Neuron (in vitro differentiated cells): ENCODE measurements at regions not wholly inside any gene's neighbourhood (a gene's known extent, or its start where the extent isn't known, plus 50 kb on each side); places are given as distances from the start of the nearest gene placed in this dataset.
"Not testable (repeated sequence)": the region's sequence is repeated elsewhere in the genome, so short reads cannot be mapped to it uniquely, and the experiment has no call there.

ENCODE experiments used
- H2AFZ ChIP-seq: one replicate; pipeline ENCODE4 v1.6.1; 2013; ENCODE audit warnings: low read depth, mild to moderate bottlenecking, inconsistent platforms, low read length, moderate library complexity
- H3K27me3 ChIP-seq: one replicate; pipeline ENCODE4 v1.6.1; 2013; ENCODE audit warnings: low read length; ENCODE audit not compliant: insufficient read depth
- H3K36me3 ChIP-seq: one replicate; pipeline ENCODE4 v1.6.1; 2013; ENCODE audit warnings: low read length; ENCODE audit not compliant: insufficient read depth
- H3K4me1 ChIP-seq: one replicate; pipeline ENCODE4 v1.6.1; 2013; ENCODE audit warnings: low read length; ENCODE audit not compliant: insufficient read depth
- H3K4me3 ChIP-seq: 2 replicates; pipeline ENCODE4 v1.5.1; 2013; ENCODE audit warnings: mild to moderate bottlenecking, low read length, moderate library complexity
- H3K9me3 ChIP-seq: one replicate; pipeline ENCODE4 v1.6.1; 2013; ENCODE audit warnings: low read length

DNA sequence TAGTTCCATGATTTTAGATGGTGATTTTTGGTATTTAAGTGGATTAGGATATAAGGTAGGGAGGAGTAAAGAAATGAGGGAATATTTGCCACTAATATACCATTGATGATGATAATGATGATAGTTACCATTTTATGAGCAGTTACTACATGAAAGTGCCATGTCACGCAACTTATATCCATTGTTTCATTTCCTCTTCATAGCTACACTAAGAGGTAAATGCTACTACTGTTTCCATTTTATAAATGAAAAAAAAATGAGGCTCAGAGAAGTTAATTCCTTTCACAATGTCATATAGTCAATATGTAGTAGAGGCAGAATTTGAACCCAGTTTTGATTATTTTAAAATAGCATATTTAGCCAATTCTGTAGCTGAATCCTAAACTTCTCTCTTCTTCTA lies 112.2 kb upstream of the ADRA1B start:
- H3K4me3 ChIP-seq: no peak overlapping the region
- H2AFZ ChIP-seq: no peak overlapping the region
- no peaks in the 10 kb centered on the region for H3K27me3 ChIP-seq
- no peaks in the 10 kb centered on the region for H3K9me3 ChIP-seq
- H3K36me3 ChIP-seq: no peaks in the 10 kb centered on the region
- no peaks in the 10 kb centered on the region for H3K4me1 ChIP-seq

DNA sequence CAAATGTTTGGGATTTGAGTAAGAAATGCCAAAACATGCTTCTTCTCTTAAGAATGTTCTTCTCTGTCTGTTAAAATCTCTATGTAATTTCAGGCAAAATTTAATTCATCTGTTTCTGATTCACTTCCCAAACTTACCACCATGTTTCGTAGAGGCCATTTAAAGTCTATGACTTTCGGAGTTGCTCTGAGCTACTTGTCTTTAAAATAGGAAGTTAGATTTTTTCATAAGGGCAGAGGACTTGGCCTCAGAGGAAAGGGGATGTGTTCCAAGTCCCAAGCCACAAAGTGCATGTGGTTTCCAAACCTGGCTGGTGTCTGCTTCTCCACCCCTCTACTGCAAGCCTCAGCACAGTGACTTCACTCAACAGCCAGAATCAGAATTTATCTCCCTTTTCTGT lies 111.3 kb upstream of the ADRA1B start:
- Histone ChIP-seq H2AFZ (no peak overlapping the region), H3K4me3 (no peak overlapping the region), H3K27me3 (no peaks in the 10 kb centered on the region), H3K4me1 (no peaks in the 10 kb centered on the region), H3K9me3 (no peaks in the 10 kb centered on the region), H3K36me3 (no peaks in the 10 kb centered on the region)

DNA sequence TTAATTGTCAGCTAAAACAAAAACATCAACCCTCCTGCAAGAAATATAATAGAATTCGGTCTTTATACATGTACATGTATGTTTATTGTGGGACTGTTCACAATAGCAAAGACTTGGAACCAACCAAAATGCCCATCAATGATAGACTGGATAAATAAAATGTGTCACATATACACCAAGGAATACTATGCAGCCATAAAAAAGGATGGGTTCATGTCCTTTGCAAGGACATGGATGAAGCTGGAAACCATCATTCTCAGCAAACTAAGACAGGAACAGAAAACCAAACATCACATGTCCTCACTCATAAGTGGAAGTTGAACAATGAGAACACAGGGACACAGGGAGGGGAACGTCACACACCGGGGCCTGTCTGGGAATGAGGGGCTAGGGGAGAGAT lies 109.1 kb upstream of the ADRA1B start:
- not testable (repeated sequence) for H3K27me3 ChIP-seq, H2AFZ ChIP-seq, H3K9me3 ChIP-seq, H3K4me1 ChIP-seq, H3K36me3 ChIP-seq, H3K4me3 ChIP-seq

DNA sequence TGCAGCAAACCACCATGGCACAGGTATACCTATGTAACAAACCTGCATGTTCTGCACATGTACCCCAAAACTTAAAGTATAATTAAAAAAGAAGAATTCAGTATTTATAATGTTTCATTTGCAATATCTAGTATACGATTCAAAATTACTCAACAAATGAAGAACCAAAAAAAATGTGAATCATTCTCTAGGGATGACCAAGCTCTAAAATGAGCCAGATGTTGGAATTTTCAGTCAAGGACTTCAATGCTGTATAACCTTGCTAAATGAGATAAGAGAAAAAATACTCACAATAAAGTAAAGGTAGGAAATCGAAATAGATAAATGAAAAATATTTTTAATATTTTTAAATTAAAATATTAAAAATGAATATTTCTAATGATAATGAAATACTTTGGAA lies 108.7 kb upstream of the ADRA1B start:
- Histone ChIP-seq H3K9me3 (no peaks in the 10 kb centered on the region), H3K27me3 (no peaks in the 10 kb centered on the region), H3K36me3 (no peaks in the 10 kb centered on the region), H3K4me1 (no peaks in the 10 kb centered on the region), H3K4me3 (no peak overlapping the region), H2AFZ (no peak overlapping the region)

DNA sequence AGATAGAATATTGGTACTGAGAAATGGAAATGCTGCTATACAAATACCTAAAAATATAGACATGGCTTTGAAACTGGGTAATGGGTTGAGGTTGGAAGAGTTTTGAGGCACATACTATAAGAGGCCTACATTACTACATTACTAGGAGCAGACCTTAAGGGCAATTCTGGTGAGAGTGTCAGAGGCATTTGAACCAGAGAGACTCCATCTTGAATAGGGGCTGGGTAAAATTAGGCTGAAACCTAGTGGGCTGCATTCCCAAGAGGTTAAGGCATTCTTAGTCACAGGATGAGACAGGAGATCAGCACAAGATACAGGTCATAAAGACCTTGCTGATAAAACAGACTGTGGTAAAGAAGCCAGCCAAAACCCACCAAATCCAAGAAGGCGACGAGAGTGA lies 104.6 kb upstream of the ADRA1B start:
- Histone ChIP-seq H2AFZ (no peak overlapping the region), H3K9me3 (no peaks in the 10 kb centered on the region), H3K4me1 (no peaks in the 10 kb centered on the region), H3K4me3 (no peak overlapping the region), H3K36me3 (no peaks in the 10 kb centered on the region), H3K27me3 (peaks cover 2% of the 10 kb centered on the region)

DNA sequence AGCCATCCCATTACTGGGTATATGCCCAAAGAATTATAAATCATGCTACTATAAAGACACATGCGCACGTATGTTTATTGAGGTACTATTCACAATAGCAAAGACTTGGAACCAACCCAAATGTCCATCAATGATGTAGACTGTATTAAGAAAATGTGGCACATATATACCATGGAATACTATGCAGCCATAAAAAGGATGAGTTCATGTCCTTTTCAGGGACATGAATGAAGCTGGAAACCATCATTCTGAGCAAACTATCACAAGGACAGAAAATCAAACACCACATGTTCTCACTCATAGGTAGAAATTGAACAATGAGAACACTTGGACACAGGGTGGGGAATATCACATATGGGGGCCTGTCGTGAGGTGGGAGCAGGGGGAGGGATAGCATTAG lies 103.5 kb upstream of the ADRA1B start:
- H3K27me3 ChIP-seq, H2AFZ ChIP-seq, H3K36me3 ChIP-seq, H3K4me1 ChIP-seq, H3K9me3 ChIP-seq, H3K4me3 ChIP-seq: not testable (repeated sequence)

DNA sequence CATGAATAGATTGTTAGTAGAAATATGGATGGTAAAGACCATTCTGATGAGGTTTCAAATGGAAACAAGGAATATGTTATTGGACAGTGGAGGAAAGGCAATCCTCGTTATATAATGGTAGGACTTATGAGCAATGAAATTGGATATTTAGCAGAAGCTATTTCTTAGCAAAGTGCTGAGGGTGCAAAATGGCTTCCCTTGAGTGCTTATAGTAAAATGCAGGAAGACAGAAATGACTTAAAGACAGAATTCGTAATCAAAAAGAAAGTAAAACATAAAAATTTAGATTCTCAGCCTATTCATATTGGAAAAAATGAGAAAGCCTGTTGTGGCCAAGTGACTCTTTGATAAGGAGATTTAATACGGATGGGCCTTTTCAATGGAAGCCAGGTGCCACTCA lies 102.1 kb upstream of the ADRA1B start:
- Histone ChIP-seq H2AFZ (no peak overlapping the region), H3K27me3 (peaks cover 2% of the 10 kb centered on the region), H3K4me1 (no peaks in the 10 kb centered on the region), H3K4me3 (no peak overlapping the region), H3K36me3 (no peaks in the 10 kb centered on the region), H3K9me3 (no peaks in the 10 kb centered on the region)

DNA sequence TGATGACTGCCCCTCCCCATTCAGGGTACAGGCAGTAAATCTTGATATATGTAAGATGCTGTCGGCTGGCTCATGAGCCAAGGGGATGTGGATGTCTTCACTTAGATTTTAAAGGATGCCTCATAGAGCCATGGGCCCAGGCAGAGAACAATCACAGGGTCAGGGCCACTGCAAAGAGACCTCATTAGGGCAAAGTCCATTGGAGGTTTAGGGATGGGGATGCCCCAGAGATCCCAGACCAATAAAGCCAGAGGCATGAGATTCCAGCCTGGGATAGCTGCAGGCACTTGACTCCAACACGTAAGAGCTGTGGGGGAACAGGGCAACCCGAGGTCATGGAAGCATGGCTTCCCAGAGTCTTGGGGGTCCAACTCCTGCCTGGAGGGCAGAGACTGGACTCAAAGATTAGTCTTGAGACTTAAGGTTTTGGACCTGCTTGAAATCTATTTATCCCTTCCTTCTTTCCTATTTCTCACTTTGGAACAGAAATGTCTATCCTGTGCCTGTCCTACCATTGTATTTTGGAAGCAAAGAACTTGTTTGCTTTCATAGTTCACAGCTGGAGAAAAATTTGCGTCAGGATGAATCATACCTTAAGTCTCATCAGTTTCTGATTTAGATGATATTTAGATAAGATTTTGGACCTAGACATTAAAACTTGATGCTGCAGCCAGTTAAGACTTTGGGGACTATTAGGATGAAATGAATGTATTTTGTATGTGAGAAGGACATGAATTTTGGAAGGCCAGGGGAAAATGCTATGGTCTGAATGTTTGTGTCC lies 101.3 kb upstream of the ADRA1B start:
- H3K27me3 ChIP-seq: peaks cover 2% of the 10 kb centered on the region
- H3K36me3 ChIP-seq: no peaks in the 10 kb centered on the region
- no peak overlapping the region for H3K4me3 ChIP-seq
- H3K9me3 ChIP-seq: no peaks in the 10 kb centered on the region
- no peaks in the 10 kb centered on the region for H3K4me1 ChIP-seq
- no peak overlapping the region for H2AFZ ChIP-seq

DNA sequence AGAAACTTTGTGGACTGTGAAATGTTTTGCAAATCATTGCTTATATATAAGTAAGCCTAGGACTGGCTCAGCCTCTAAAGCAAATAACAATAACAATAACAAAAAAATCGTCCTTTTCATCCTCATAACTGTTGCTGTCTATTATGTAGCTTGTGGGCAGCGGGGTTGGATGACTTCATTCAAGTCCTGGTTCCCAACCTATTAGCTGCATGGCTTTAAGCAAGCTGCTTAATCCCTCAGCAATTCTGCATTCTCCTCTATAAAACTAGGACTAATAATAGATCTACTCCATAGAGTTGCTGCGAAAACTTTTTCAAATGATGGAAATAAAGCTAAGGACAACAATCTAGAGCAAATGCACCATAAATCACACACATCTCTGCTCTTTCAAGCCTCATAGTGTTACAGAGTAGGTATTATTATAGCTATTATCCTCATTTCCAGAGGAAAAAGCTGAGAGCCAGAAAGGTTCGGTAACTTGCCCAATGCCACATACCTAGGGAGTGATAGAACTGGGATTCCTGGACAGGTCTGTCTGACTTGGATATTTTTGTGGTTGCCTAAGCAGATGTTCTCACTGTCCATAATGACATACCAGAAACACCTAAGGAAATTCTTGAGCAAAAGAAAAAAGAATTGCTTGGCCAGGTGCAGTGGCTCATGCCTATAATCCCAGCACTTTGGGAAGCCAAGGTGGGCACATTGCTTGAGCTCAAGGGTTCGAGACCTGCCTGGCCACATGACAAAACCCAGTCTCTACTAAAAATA lies 98.8 kb upstream of the ADRA1B start:
- H3K4me3 ChIP-seq: no peak overlapping the region
- H3K4me1 ChIP-seq: no peaks in the 10 kb centered on the region
- no peak overlapping the region for H2AFZ ChIP-seq
- H3K27me3 ChIP-seq: peaks cover 2% of the 10 kb centered on the region
- no peaks in the 10 kb centered on the region for H3K9me3 ChIP-seq
- H3K36me3 ChIP-seq: no peaks in the 10 kb centered on the region

DNA sequence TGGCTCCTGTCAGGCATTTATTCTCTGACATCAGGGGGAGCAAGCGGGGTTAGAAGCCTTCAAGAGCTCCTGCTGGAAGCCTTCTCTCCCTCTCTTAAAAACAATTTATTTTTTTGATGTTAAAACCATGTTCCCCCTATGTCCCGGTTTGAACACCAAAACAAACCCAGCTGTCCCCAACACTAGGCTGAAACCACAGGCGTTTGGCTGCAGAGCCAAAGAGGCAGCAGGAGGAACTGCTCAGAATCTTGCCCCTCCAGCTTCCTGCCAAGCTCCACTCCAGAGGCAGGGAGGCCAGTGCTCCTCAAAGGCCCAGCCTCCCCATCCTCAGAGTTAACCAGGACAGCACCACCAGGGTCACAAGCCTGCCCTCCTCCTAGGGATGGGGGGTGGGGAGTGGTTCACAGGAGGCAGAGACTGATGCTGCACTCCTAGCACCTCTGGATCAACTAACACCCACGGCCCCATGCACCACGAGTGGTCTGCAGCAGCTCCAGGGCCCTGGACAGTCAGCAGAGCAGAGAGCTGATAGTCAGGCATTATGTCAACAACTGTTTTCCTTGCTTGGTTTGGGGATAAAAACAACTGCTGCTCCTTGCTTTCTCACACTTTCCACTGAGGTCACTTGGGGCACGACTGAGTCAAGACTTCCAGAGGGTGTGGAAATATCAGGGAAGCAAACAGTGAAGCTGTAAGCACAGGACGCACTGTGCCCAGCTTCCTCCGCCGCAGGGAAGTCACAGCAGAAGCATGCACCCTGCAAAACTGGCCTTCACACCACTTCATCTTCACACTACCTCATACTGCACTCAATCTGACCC lies 96.5 kb upstream of the ADRA1B start:
- no peaks in the 10 kb centered on the region for H3K36me3 ChIP-seq
- H3K9me3 ChIP-seq: no peaks in the 10 kb centered on the region
- H3K4me3 ChIP-seq: no peak overlapping the region
- no peaks in the 10 kb centered on the region for H3K4me1 ChIP-seq
- H2AFZ ChIP-seq: no peak overlapping the region
- H3K27me3 ChIP-seq: peaks cover 2% of the 10 kb centered on the region

DNA sequence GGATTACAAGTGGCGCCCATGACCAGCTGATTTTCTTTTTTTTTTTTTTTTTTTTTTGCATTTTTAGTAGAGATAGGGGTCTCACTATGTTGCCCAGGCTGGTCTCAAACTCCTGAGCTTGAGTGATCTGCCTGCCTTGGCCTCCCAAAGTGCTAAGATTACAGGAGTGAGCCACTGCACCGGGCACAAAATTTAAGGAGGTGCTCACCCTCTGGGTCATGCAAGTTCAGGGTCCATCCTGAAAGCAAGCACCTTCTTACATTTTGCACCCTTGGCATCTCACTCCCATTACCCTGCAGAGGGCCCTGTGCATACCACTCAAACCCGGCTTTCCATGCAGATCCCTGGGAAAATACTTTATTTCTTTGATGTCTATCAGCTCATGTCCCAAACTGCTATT lies 95.6 kb upstream of the ADRA1B start:
- no peaks in the 10 kb centered on the region for H3K4me1 ChIP-seq
- no peaks in the 10 kb centered on the region for H3K9me3 ChIP-seq
- H3K36me3 ChIP-seq: no peaks in the 10 kb centered on the region
- H3K27me3 ChIP-seq: peaks cover 2% of the 10 kb centered on the region
- no peak overlapping the region for H2AFZ ChIP-seq
- no peak overlapping the region for H3K4me3 ChIP-seq

DNA sequence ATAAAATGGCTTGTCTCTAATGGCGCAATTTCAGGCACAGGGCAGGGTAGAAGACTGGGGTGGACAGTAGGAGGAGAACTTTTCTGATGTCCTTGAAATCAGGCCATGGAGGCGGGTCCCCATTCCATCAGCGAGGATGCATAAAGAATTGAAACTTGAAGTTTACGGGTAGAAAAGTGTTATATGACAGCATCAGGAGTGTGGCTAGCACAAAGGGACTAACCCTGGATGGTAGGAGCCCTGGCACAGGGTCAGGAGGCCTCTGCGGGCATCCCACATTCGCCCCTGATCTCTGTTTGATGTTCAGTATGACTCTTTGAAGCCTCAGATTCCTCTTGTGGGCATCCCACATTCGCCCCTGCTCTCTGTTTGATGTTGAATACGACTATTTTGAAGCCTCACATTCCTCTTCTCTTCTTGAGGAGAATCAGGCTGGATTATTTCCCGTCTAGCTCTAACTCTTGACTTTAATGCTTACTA lies 94.8 kb upstream of the ADRA1B start:
- no peak overlapping the region for H3K4me3 ChIP-seq
- H2AFZ ChIP-seq: no peak overlapping the region
- H3K27me3 ChIP-seq: no peaks in the 10 kb centered on the region
- no peaks in the 10 kb centered on the region for H3K4me1 ChIP-seq
- H3K36me3 ChIP-seq: no peaks in the 10 kb centered on the region
- H3K9me3 ChIP-seq: no peaks in the 10 kb centered on the region
